ENCODE measurements at regions not wholly inside any gene's neighbourhood (a gene's known extent, or its start where the extent isn't known, plus 50 kb on each side); places are given as distances from the start of the nearest gene placed in this dataset.

DNA sequence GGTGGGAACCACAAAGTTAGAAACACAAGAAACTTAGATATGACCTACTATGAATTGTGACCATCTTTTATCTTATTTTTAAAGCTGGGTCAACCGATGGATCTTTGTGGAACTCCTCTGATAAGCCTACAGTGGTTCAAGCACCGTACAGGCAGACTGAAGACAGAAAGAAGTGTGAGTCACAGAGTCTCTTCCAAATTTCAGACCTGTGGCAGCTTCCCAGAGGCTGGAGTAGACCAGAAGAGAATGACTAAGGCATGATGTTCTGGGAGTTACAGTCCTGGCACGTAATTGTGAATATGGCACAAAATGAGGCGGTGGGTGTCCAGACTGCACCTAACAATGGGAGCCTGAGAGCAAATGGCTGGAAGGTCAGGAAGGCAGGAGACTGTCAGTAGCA, 70.0 kb downstream of the LMO4 start:
- Histone ChIP-seq H2AFZ (ENCODE audit: low read length) (no peak overlapping the region), H3K4me2 (ENCODE audit: extremely low read depth, insufficient read depth, low read length) (no peak overlapping the region), H3K9me3 (ENCODE audit: control insufficient read depth, insufficient read depth, low read depth, low read length) (no peaks in the 10 kb centered on the region), H4K20me1 (ENCODE audit: control insufficient read depth, extremely low read depth, insufficient read depth, low read length) (no peaks in the 10 kb centered on the region), H3K4me1 (ENCODE audit: control insufficient read depth, extremely low read depth, insufficient read depth, low read length) (no peaks in the 10 kb centered on the region), H3K79me2 (ENCODE audit: control insufficient read depth, insufficient read depth, low read length) (no peaks in the 10 kb centered on the region), H3K4me3 (replicated peaks in 1 of 4; ENCODE audit: control extremely low read depth in 1 of 4, insufficient read depth in 1 of 4, low read depth in 3 of 4, low read length in 4 of 4) (no peak overlapping the region), H3K9ac (ENCODE audit: insufficient read depth, low read length) (no peak overlapping the region), H3K36me3 (ENCODE audit: control insufficient read depth, insufficient read depth, low read length) (no peaks in the 10 kb centered on the region), H3K27me3 (ENCODE audit: control insufficient read depth, insufficient read depth, low read length) (no peaks in the 10 kb centered on the region), H3K27ac (ENCODE audit: insufficient read depth, low read length) (no peak overlapping the region)
- no peak for TF ChIP-seq EZH2 (IDR thresholded peaks at IDR 0.05; ENCODE audit: low read length, missing control alignments)
- TF ChIP-seq, protein P1, sequence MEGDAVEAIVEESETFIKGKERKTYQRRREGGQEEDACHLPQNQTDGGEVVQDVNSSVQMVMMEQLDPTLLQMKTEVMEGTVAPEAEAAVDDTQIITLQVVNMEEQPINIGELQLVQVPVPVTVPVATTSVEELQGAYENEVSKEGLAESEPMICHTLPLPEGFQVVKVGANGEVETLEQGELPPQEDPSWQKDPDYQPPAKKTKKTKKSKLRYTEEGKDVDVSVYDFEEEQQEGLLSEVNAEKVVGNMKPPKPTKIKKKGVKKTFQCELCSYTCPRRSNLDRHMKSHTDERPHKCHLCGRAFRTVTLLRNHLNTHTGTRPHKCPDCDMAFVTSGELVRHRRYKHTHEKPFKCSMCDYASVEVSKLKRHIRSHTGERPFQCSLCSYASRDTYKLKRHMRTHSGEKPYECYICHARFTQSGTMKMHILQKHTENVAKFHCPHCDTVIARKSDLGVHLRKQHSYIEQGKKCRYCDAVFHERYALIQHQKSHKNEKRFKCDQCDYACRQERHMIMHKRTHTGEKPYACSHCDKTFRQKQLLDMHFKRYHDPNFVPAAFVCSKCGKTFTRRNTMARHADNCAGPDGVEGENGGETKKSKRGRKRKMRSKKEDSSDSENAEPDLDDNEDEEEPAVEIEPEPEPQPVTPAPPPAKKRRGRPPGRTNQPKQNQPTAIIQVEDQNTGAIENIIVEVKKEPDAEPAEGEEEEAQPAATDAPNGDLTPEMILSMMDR (conservative IDR thresholded peaks at IDR 0.05 in 1 of 2, IDR thresholded peaks at IDR 0.05 in 1 of 2; ENCODE audit: low read depth in 1 of 2, low read length in 2 of 2), result no peak
- peak; percentile 25 to 89 for DNase-seq (ENCODE audit: low read depth in 2 of 2)

DNA sequence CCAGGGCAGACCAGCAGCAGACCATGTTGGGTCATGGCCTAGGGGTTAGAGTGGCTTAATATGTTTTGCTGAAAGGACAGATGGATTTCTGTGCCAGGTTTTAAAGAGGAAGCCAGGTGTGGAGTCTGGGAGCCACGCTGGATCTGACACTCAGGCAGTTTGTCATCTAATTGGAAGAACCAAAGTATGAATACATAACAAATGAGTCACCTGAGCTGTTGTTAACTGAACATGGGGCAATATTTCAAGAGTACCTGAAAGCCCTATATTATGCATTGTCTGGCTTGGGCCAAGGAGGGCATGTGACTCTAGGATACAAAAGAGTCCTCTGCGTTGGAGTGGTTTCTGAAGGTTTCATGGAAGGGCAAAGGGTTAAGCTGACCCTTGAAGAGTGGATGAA, 70.6 kb downstream of the LMO4 start:
- no peak overlapping the region for H3K4me2 ChIP-seq (ENCODE audit: extremely low read depth, insufficient read depth, low read length)
- no peak overlapping the region for H3K4me3 ChIP-seq (replicated peaks in 1 of 4; ENCODE audit: control extremely low read depth in 1 of 4, insufficient read depth in 1 of 4, low read depth in 3 of 4, low read length in 4 of 4)
- H3K27me3 ChIP-seq (ENCODE audit: control insufficient read depth, insufficient read depth, low read length), result no peaks in the 10 kb centered on the region
- H3K36me3 ChIP-seq (ENCODE audit: control insufficient read depth, insufficient read depth, low read length), result no peaks in the 10 kb centered on the region
- TF ChIP-seq, protein P1 (conservative IDR thresholded peaks at IDR 0.05 in 1 of 2, IDR thresholded peaks at IDR 0.05 in 1 of 2; ENCODE audit: low read depth in 1 of 2, low read length in 2 of 2), result no peak
- no peak for TF ChIP-seq EZH2 (IDR thresholded peaks at IDR 0.05; ENCODE audit: low read length, missing control alignments)
- H3K79me2 ChIP-seq (ENCODE audit: control insufficient read depth, insufficient read depth, low read length), result no peaks in the 10 kb centered on the region
- peak in 1 of 2 donors; percentile 55 for DNase-seq (ENCODE audit: low read depth in 2 of 2)
- no peak overlapping the region for H2AFZ ChIP-seq (ENCODE audit: low read length)
- no peaks in the 10 kb centered on the region for H3K9me3 ChIP-seq (ENCODE audit: control insufficient read depth, insufficient read depth, low read depth, low read length)
- no peak overlapping the region for H3K27ac ChIP-seq (ENCODE audit: insufficient read depth, low read length)
- no peaks in the 10 kb centered on the region for H3K4me1 ChIP-seq (ENCODE audit: control insufficient read depth, extremely low read depth, insufficient read depth, low read length)
- no peak overlapping the region for H3K9ac ChIP-seq (ENCODE audit: insufficient read depth, low read length)
- H4K20me1 ChIP-seq (ENCODE audit: control insufficient read depth, extremely low read depth, insufficient read depth, low read length), result no peaks in the 10 kb centered on the region

DNA sequence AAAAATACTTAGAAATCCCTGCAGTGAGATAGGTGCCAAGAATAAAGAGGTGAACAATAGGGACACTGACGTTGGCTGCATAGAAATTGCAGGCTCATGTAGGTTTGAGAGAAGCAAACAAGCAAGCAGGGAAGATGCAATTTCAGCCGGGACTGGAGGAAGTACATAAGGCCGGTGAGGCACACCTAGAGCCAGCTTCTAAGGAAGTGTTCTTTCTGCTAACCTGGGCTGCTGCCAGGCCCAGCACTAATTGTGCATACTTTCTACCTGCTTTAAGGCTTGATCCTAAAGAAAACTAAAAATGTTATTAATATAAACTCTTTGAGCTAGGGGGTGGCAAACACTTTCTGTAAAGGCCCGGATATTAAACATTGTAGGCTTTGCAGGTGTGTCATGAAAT, 71.0 kb downstream of the LMO4 start:
- H3K36me3 ChIP-seq (ENCODE audit: control insufficient read depth, insufficient read depth, low read length), result no peaks in the 10 kb centered on the region

More for the DNA sequence above, 71.0 kb downstream of the LMO4 start:
- Histone ChIP-seq H3K9ac (ENCODE audit: insufficient read depth, low read length) (no peak overlapping the region), H3K27ac (ENCODE audit: insufficient read depth, low read length) (no peak overlapping the region), H3K79me2 (ENCODE audit: control insufficient read depth, insufficient read depth, low read length) (no peaks in the 10 kb centered on the region), H3K9me3 (ENCODE audit: control insufficient read depth, insufficient read depth, low read depth, low read length) (no peaks in the 10 kb centered on the region), H3K4me1 (ENCODE audit: control insufficient read depth, extremely low read depth, insufficient read depth, low read length) (no peaks in the 10 kb centered on the region), H3K4me3 (replicated peaks in 1 of 4; ENCODE audit: control extremely low read depth in 1 of 4, insufficient read depth in 1 of 4, low read depth in 3 of 4, low read length in 4 of 4) (no peak overlapping the region), H4K20me1 (ENCODE audit: control insufficient read depth, extremely low read depth, insufficient read depth, low read length) (no peaks in the 10 kb centered on the region), H3K27me3 (ENCODE audit: control insufficient read depth, insufficient read depth, low read length) (no peaks in the 10 kb centered on the region), H3K4me2 (ENCODE audit: extremely low read depth, insufficient read depth, low read length) (no peak overlapping the region), H2AFZ (ENCODE audit: low read length) (no peak overlapping the region)
- peak in 1 of 2 donors; percentile 2 for DNase-seq (ENCODE audit: low read depth in 2 of 2)
- TF ChIP-seq, protein P1 (conservative IDR thresholded peaks at IDR 0.05 in 1 of 2, IDR thresholded peaks at IDR 0.05 in 1 of 2; ENCODE audit: low read depth in 1 of 2, low read length in 2 of 2), result no peak
- no peak for TF ChIP-seq EZH2 (IDR thresholded peaks at IDR 0.05; ENCODE audit: low read length, missing control alignments)

Measured in fibroblast of lung (primary cell).